B cell (primary cell): ENCODE measurements at regions not wholly inside any gene's neighbourhood (a gene's known extent, or its start where the extent isn't known, plus 50 kb on each side); places are given as distances from the start of the nearest gene placed in this dataset.

Experiments
- ATAC-seq: fragments of 200-7000 bp; cut with Tn5 transposase; one replicate; pipeline ENCODE4 v1.10.0; 2021; ENCODE audit warnings: low read depth, mild to moderate bottlenecking, moderate number of reproducible peaks, moderate library complexity
- CTCF ChIA-PET: fragments of 350-600 bp; sonication (Branson Sonifier 250); formaldehyde crosslinking; loops from one replicate; lab custom pipeline; 2021; ENCODE audit warnings: antibody characterized with exemption, inconsistent platforms; lab: Charles Lee
- POLR2A ChIA-PET: fragments of 350-600 bp; sonication (Branson Sonifier 250); formaldehyde crosslinking; loops from one replicate; lab custom pipeline; 2021; ENCODE audit warnings: antibody characterized with exemption; lab: Charles Lee
- DNase-seq: peaks from one replicate; pipeline ENCODE4 v3.0.0; 2013
- H2AFZ ChIP-seq: 2 replicates; pipeline ENCODE4 v1.6.1; 2012; ENCODE audit warnings: mild to moderate bottlenecking, low read depth, low read length; ENCODE audit not compliant: insufficient read depth, poor library complexity, severe bottlenecking
- H3K27ac ChIP-seq, 2 donors: 1 replicate in 1 of 2; 2 replicates in 1 of 2; pipeline ENCODE4 v1.5.1; 2012 to 2013; ENCODE audit warnings: low read length in 2 of 2, mild to moderate bottlenecking in 2 of 2, moderate library complexity in 1 of 2
- H3K27me3 ChIP-seq, 4 experiments: fragments of 200-600 bp in 1 of 4; sonication (generic) in 1 of 4; replicated peaks in 1 of 4; 1 replicate in 2 of 4; 2 replicates in 2 of 4; pipeline versions ENCODE4 v1.6.1 to v1.7.0; 2013 to 2016; ENCODE audit warnings: low read length in 3 of 4, mild to moderate bottlenecking in 2 of 4, mixed read lengths in 1 of 4, moderate library complexity in 1 of 4; ENCODE audit not compliant: insufficient read depth in 4 of 4, control insufficient read depth in 3 of 4; ENCODE audit errors: control extremely low read depth in 1 of 4
- H3K36me3 ChIP-seq, 2 experiments: replicated peaks in 1 of 2; 1 replicate in 1 of 2; 2 replicates in 1 of 2; pipeline versions ENCODE4 v1.6.1 to v1.7.1; 2013; ENCODE audit warnings: low read length in 1 of 2; ENCODE audit not compliant: insufficient read depth in 2 of 2, control insufficient read depth in 1 of 2; ENCODE audit errors: control extremely low read depth in 1 of 2, extremely low read depth in 1 of 2
- H3K4me1 ChIP-seq, 2 donors: fragments of 200-600 bp in 1 of 2; sonication (generic) in 1 of 2; 1 replicate in 1 of 2; 2 replicates in 1 of 2; pipeline versions ENCODE4 v1.5.1 to v1.6.1; 2013 to 2017; ENCODE audit warnings: low read length in 2 of 2; ENCODE audit not compliant: control insufficient read depth in 2 of 2, insufficient read depth in 2 of 2
- H3K4me2 ChIP-seq: replicated peaks from 2 replicates; pipeline ENCODE3; 2012; ENCODE audit warnings: mild to moderate bottlenecking, low read depth, low read length; ENCODE audit not compliant: poor library complexity, severe bottlenecking
- H3K4me3 ChIP-seq, 5 experiments: fragments of 200-600 bp in 1 of 5; sonication (generic) in 1 of 5; 1 replicate in 3 of 5; 2 replicates in 2 of 5; pipeline versions ENCODE4 v1.5.1 to v1.7.0; 2011 to 2016; ENCODE audit warnings: low read length in 4 of 5, mild to moderate bottlenecking in 4 of 5, low read depth in 2 of 5, control low read depth in 1 of 5, moderate library complexity in 1 of 5; ENCODE audit not compliant: insufficient read depth in 1 of 5; ENCODE audit errors: control extremely low read depth in 1 of 5, extremely low read depth in 1 of 5
- H3K79me2 ChIP-seq: fragments of 200-600 bp; sonication (generic); one replicate; pipeline ENCODE4 v1.6.0; 2016; ENCODE audit warnings: low read length; ENCODE audit not compliant: control insufficient read depth, insufficient read depth
- H3K9ac ChIP-seq: fragments of 200-600 bp; sonication (generic); 2 replicates; pipeline ENCODE4 v1.6.1; 2017; ENCODE audit warnings: mild to moderate bottlenecking, low read length, moderate library complexity
- H3K9me3 ChIP-seq, 3 donors: one replicate each; pipeline versions ENCODE4 v1.6.1 to v1.7.1; 2013; ENCODE audit warnings: low read length in 2 of 3; ENCODE audit not compliant: control insufficient read depth in 2 of 3, insufficient read depth in 1 of 3; ENCODE audit errors: control extremely low read depth in 1 of 3
- H4K20me1 ChIP-seq: 2 replicates; pipeline ENCODE4 v1.6.0; 2012; ENCODE audit warnings: mild to moderate bottlenecking, low read length; ENCODE audit not compliant: insufficient read depth, control insufficient read depth, poor library complexity, severe bottlenecking
- H3K27ac Mint-ChIP-seq: one replicate; pipeline ENCODE4 v1.8.0; 2021; ENCODE audit warnings: mixed read lengths
- H3K27me3 Mint-ChIP-seq: one replicate; pipeline ENCODE4 v1.8.0; 2021; ENCODE audit warnings: mixed read lengths
- H3K4me1 Mint-ChIP-seq: one replicate; pipeline ENCODE4 v1.8.0; 2021; ENCODE audit warnings: mixed read lengths
- H3K4me3 Mint-ChIP-seq: one replicate; pipeline ENCODE4 v1.8.0; 2021; ENCODE audit warnings: mixed read lengths
- H3K9me3 Mint-ChIP-seq: one replicate; pipeline ENCODE4 v1.8.0; 2022; ENCODE audit warnings: mixed read lengths; ENCODE audit not compliant: insufficient read depth
- EZH2 ChIP-seq: IDR thresholded peaks from 2 replicates; pipeline ENCODE4 v1.6.1; 2012; ENCODE audit warnings: borderline replicate concordance, low read depth, mild to moderate bottlenecking, moderate library complexity, low read length; ENCODE audit not compliant: insufficient read depth, poor library complexity, severe bottlenecking
- WGBS: methylation state at CpG from one replicate; pipeline ENCODE4 v1.1.5; 2013; ENCODE audit warnings: missing lambda C conversion rate; ENCODE audit not compliant: insufficient coverage; 5-methylcytosine and 5-hydroxymethylcytosine counted together
- intact Hi-C: fragments of 100-400 bp; cut with micrococcal nuclease; formaldehyde crosslinking; loops from one replicate; pipeline ENCODE4 v1.10.0; 2022
- TF ChIP-seq, protein P1 (sequence below): fragments of 200-600 bp; IDR thresholded peaks from one replicate; pipeline ENCODE4 v1.8.0; 2022; ENCODE audit warnings: antibody characterized with exemption, mild to moderate bottlenecking

DNA sequence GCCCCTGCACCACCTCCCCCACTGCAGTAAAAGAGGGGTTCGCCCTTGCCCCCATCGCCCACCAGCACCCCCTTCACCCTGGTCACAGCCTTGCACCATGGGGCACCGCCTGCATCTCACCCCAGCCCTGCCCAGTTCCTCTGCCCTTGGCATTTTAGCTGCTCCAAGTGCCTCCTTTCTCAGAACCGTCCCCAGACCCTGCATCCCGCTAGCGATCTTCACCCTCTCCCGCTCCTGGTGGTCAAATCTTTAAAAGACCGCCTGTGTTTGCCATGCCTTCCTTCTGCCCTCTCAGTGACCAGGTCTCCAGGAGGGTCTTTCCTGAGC, 114.7 kb upstream of the OTOS start:
- H3K4me2 ChIP-seq, result no peak overlapping the region
- no peak for ATAC-seq
- ChIA-PET CTCF (no interaction called here), POLR2A (no interaction called here)
- H3K79me2 ChIP-seq, result no peaks in the 10 kb centered on the region
- no peaks in the 10 kb centered on the region for H3K27me3 ChIP-seq
- WGBS, result 87% methylated on average over 8 of the region's 8 CpGs
- H3K27ac ChIP-seq, result no peak overlapping the region
- H3K9ac ChIP-seq, result no peak overlapping the region
- H3K4me3 ChIP-seq, result no peak overlapping the region
- Mint-ChIP-seq H3K4me1 (no peaks in the 10 kb centered on the region), H3K4me3 (no peak overlapping the region), H3K9me3 (no peaks in the 10 kb centered on the region), H3K27ac (no peak overlapping the region), H3K27me3 (peaks cover 3% of the 10 kb centered on the region)
- TF ChIP-seq, protein P1, sequence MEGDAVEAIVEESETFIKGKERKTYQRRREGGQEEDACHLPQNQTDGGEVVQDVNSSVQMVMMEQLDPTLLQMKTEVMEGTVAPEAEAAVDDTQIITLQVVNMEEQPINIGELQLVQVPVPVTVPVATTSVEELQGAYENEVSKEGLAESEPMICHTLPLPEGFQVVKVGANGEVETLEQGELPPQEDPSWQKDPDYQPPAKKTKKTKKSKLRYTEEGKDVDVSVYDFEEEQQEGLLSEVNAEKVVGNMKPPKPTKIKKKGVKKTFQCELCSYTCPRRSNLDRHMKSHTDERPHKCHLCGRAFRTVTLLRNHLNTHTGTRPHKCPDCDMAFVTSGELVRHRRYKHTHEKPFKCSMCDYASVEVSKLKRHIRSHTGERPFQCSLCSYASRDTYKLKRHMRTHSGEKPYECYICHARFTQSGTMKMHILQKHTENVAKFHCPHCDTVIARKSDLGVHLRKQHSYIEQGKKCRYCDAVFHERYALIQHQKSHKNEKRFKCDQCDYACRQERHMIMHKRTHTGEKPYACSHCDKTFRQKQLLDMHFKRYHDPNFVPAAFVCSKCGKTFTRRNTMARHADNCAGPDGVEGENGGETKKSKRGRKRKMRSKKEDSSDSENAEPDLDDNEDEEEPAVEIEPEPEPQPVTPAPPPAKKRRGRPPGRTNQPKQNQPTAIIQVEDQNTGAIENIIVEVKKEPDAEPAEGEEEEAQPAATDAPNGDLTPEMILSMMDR, result no peak
- TF ChIP-seq EZH2, result no peak
- DNase-seq, result no peak
- H3K36me3 ChIP-seq, result no peaks in the 10 kb centered on the region
- intact Hi-C loops, result no loop called here
- H3K4me1 ChIP-seq, result no peaks in the 10 kb centered on the region
- no peak overlapping the region for H2AFZ ChIP-seq
- no peaks in the 10 kb centered on the region for H4K20me1 ChIP-seq
- peaks cover 0 to 8% (median 0%) of the 10 kb centered on the region in 3 donors for H3K9me3 ChIP-seq

DNA sequence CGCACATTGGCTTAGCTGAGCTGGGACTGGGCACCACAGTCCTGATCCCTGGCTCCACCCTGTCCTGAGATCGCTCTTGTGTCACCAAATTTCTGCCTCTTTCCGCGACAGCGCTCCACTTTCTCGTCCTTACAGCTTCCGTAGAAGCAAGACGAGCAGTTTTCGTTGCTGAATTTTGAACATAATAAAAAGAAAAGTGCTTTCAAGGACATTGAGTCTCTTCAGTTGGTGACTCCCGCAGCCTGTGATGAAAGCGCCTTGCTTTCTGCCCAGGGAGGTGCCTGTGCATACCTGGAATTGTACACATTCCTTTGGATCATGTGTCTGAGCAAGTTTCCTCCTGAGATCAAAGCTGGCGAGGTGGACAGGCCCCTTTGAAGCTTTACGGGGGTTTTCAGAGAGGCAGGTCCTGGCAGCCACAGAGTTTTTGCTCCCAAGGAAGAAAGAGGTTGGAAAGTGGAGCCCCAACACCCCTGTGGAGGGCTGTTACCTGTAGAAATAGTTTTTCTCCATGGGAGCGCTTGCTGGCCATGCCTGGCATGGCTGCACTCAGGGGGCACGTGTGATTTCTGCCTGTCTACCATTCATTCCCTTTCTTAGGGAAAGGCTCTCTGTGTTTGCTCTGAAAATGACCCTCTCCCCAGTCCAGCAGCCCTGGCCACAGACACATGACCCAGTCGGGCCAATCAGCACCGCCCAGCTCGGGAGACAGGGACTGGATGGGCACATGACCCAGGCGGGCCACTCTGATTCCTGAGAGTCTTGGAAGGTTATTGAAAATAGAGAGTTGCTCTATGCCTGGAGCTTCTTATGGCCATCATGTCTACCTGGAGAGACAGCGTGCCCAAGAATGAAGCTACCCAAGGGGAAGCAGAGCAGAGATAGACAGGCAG, 115.6 kb upstream of the OTOS start:
- H3K4me3 Mint-ChIP-seq, result no peak overlapping the region
- no peaks in the 10 kb centered on the region for H3K27me3 ChIP-seq
- 84% methylated on average over 19 of the region's 20 CpGs for WGBS
- ChIA-PET CTCF (no interaction called here), POLR2A (no interaction called here)
- intact Hi-C loops, result no loop called here
- ATAC-seq, result no peak
- no peak for TF ChIP-seq EZH2
- TF ChIP-seq, protein P1, result no peak
- H3K4me3 ChIP-seq, result no peak overlapping the region
- H3K4me2 ChIP-seq, result no peak overlapping the region
- H3K9me3 ChIP-seq, result peaks cover 0 to 10% (median 0%) of the 10 kb centered on the region in 3 donors
- H2AFZ ChIP-seq, result no peak overlapping the region
- no peaks in the 10 kb centered on the region for H4K20me1 ChIP-seq
- no peaks in the 10 kb centered on the region for H3K4me1 Mint-ChIP-seq
- no peaks in the 10 kb centered on the region for H3K79me2 ChIP-seq
- no peak for DNase-seq
- no peak overlapping the region for H3K9ac ChIP-seq
- H3K9me3 Mint-ChIP-seq, result no peaks in the 10 kb centered on the region
- H3K27ac Mint-ChIP-seq, result no peak overlapping the region
- H3K27ac ChIP-seq, result no peak overlapping the region
- H3K27me3 Mint-ChIP-seq, result peaks cover 3% of the 10 kb centered on the region
- no peaks in the 10 kb centered on the region for H3K4me1 ChIP-seq
- H3K36me3 ChIP-seq, result no peaks in the 10 kb centered on the region
